T-helper 2 cell (primary cell): ENCODE measurements at regions not wholly inside any gene's neighbourhood (a gene's known extent, or its start where the extent isn't known, plus 50 kb on each side); places are given as distances from the start of the nearest gene placed in this dataset.
A peak's percentile ranks its signal among the peaks of the same experiment; 100 is the strongest.
"Not testable (repeated sequence)": the region's sequence is repeated elsewhere in the genome, so short reads cannot be mapped to it uniquely, and the experiment has no call there.

Source experiments
- DNase-seq, 5 experiments: peaks; one replicate each; pipeline versions ENCODE4 v3.0.0 to v3.0.0-alpha.2; 2012 to 2022

DNA sequence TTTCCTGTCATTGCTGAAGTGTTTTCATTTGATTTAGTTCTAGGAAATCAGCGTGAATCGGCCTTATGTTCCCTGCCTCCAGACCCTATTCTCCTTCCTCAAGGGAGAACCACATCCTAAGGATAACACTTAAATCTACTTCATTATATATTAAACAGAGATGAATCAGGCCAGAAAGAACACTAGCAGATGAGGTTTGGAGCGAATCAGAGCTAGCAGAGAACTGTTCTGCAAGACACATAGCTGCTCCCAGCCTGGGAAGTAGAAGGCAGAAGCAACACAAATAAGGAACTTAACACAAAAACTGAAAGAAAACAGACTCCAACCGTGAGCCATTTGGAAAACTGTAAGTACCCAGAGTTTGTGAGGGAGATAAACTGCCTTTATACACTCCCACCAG is 718.2 kb downstream of the SEMA5A start:
- DNase-seq = no peak

DNA sequence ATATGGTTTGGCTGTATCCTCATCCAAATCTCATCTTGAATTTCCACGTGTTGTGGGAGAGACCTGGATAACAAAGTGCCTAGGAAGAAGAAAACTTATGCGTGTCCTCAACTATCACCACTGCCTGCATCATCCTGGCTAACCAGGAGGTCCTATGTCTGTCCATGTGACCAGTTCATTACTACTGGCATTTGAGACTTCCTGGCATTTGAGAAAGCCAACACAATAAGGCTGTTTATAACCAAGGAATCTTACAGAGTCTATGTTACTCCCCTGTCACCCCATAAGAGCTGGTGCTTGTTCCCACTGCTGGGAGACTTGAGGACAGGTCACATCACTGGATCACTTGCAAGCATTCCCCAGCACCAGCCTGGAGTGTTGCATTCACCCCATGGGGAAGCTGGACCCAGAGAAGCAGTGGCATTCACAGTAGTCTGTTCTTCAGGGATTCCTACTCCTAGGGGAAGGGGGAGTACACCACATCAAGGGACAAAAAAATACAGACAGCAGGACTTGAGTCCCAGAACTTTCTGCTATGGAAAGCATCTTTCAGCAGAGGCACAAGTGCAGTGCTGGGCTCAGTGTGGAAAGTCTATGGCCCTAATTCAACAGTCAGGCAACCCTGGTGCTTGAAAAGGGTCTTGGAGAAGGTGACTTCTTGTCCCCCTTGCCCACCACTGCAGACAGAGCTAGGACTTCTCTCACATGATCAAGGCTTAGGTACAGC is 717.1 kb downstream of the SEMA5A start:
- no peak for DNase-seq

DNA sequence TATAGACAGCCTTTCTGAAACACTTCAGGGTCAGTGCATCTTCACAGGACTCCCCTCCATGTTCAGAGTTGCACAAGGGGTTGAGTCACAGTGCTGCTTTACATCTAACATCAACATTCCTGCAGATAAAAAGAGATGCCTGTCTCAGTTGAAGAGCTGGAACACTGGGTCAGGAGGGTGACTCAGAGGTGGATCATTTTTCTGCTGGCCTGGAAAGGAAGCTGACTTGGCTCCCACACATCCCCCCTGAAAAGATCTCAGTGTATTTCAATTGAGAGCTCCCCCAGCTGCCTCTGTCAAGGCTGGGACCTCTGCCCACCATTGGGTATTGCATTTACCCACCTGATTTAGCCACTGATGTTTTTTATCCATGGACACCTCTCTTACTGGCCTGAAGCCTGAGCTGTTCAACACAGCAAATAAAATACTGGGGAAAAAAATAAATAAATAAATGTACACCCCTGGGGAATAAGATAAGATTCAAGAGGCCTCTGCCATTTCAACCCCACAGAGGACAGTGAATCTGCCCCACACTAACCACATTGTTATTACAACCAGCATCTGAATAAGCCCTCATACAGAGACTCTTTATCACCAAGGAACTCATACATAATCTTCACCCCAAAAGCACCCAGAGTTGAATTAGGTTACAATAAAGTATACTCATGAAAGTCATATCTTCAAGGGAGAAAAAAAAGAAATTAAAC is 716.4 kb downstream of the SEMA5A start:
- no peak for DNase-seq

DNA sequence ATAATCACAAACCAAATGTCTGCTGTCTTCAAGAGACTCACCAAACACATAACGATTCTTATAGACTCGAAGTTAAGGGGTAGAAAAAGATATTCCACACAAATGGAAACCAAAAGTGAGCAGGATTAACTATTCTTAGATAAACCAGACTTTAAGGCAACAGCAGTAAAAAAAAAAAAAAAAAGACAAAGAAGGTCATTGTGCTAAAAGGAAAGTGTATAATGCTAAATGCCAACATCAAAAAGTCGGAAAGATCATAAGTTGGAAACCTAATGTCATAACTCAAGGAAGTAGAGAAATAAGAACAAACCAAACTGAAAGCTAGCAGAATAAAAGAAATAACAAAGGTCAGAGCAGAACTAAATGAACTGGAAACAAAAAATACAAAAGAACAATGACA is 714.6 kb downstream of the SEMA5A start:
- DNase-seq = no peak

GRCh38 chr5:8831854-8832253 is 714.0 kb downstream of the SEMA5A start:
- no peak for DNase-seq

DNA sequence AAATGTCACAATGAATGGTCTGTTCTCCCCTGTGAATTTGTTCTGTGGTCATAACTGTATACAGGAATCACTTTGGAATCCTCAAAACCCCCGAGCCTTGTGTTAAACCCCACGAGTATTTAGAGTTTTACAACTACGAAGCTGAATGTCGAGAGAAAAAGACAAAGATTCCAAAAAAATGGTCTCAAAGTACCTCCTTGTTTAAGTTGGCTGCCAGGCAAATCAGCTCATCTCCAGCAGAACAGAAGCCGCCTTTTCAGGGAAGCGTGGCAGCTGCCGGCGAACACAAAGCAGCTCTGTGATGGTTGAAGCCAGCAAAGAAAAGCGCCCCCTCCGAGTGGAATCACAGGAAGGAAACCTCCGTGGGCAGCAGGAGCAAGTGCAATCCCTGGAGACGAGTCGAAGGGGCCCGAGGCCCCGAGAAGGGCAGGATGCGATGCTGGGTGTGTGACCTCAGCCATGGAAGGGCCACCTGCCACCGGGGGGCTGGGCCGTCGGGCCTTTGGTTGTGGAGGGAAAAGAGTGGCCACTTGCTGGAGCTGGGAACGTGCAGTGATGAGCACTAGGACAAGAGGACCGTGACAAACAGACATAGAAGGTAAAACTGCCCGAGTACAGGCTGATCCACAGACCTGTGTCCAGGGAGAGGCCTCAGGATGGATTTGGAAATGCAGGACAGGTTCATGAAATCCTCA is 706.4 kb downstream of the SEMA5A start:
- no peak for DNase-seq

- DNase-seq = no peak
These were observed 705.6 kb downstream of the SEMA5A start for GRCh38 chr5:8840237-8840636.

GRCh38 chr5:8840746-8841145 is 705.1 kb downstream of the SEMA5A start:
- not testable (repeated sequence) for DNase-seq

DNA sequence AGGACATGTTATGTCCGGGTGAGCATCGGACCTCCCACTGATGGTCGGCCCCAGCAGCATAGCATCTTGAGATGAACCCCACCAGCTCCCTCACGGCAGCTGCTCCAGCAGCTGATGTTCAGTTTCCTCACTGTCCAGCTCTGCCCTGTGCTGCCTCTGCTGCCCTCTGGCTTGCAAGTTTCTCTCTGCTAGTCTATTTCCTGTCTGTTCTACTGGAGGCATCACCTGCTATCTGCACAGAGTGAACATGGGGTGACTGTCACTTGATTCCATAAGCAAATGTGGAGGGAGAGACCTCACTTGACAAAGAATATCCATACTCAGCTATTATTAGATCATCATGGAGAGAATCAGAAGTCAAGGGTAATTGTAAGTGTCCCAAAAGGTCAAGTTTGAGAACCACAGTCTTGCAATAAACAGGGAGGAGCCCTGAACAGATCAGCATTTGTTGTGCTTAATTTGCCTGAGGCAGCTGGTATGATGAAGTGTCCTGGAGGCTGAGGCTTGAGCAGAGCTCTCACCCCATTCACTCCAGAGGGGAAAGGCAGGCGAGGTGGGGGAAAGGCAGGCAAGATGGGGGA is 702.8 kb downstream of the SEMA5A start:
- no peak for DNase-seq

DNA sequence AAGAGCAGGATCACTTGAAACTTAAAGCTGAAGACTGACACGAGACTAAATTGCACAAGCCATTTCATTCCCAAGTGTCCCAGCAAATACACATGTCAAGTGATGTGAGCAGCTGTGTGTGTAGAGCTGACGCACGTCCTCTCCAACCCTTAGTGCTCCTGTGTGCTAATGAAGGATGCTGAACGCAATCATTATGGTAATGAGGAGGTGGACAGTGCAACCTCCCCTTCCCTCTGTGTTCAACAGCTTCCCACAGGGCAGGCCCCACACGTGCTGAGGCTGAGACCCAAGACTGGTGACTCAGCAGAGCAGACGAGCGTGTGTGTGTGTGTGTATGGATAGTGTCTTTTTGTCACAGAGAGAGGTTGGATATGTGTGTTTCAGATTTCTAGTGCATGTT is 702.1 kb downstream of the SEMA5A start:
- DNase-seq = no peak

DNA sequence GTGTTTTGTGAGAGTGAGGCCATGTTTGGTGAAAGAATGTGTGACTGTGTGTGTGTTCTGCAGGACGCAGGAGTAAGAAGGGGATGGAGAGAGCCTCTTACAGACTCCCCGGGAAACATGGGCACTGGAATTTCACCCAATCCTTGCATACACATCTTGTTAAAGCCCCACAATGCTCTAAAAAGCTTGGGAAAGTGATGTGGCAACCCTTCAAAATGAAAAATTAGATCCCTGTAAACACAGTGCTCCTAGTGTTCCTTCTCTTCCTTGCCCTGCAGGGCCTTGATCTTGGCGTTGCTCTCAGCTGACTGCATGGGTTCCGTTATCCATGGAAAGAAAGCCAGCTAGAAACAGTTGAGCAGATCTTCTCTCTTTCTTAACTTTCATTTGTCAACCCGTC is 701.7 kb downstream of the SEMA5A start:
- DNase-seq = no peak

GRCh38 chr5:8844847-8845246 is 701.0 kb downstream of the SEMA5A start:
- DNase-seq = no peak

DNA sequence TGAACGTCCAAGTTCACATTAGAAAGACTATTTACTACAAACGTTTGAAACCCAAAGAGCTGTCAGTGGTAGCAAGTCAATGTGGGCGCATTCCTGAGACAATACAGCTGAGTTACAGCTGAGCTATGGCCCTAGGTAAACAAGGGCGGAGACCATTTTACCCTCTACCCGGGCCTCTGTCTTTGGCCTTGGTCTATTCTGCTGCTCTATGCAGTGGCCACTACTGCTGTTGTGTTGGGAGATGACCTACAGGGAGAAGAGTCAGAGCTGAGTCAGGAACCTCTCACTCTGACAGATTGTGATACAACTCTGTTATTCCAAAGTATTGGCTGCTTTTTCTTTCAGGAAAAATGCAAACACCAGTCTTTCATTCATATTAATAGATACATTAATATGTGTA is 700.6 kb downstream of the SEMA5A start:
- no peak for DNase-seq

- DNase-seq = no peak
These were observed 697.5 kb downstream of the SEMA5A start for GRCh38 chr5:8848366-8848765.

GRCh38 chr5:8848997-8849594 is 696.8 kb downstream of the SEMA5A start:
- no peak for DNase-seq

DNA sequence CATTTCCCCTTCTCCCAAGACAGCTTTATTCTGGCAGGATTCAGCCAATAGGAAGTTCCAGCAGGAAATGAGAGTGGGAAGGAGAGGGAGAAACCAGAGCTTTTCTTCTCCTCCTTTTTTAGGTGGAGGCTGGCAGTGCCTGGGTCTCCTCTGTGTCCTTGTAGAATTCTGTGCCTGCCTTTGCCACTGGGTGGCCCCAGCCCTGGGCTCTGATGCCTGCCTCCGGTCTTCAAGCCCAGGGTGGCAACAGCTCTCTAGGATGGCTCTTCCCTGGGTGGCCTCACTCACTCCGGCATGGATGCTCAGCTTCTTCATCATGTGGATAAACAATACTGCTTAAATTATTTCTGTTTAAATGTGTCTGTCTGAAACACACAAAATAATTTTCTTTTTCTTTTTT is 694.8 kb downstream of the SEMA5A start:
- no peak for DNase-seq

DNA sequence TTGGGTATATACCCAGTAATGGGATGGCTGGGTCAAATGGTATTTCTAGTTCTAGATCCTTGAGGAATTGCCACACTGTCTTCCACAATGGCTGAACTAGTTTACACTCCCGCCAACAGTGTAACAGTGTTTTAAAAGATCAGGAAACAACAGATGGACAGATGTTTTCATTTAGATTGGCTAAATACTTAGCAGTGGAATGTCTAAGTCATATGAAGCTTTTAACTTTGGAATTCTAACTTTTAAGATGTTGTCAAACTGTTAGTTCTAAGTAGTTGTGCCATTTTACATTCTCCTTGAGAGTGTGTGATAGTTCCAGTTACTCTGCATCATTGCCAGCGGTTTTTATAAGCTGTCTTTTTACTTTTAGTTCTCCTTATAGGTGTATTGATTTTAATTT is 688.8 kb downstream of the SEMA5A start:
- no peak for DNase-seq

DNA sequence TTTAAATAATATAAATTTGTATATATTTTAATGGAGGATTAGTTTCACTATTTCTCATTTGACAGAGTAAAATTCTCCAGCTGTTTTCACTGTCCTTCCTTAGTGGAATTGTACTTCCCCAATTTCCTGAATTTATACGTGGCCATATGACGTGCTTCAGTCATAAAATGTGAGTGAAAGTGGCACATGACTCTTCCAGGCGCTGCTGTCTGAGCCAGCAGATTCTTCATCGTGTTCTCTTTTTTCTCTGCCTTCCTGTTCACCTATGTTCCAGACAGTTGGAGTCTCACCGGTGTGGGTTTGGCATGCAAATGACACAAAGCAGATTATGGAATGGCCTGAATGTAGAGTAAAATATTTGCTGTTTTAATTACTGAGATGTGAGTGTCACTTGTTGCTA is 684.1 kb downstream of the SEMA5A start:
- DNase-seq = no peak

DNA sequence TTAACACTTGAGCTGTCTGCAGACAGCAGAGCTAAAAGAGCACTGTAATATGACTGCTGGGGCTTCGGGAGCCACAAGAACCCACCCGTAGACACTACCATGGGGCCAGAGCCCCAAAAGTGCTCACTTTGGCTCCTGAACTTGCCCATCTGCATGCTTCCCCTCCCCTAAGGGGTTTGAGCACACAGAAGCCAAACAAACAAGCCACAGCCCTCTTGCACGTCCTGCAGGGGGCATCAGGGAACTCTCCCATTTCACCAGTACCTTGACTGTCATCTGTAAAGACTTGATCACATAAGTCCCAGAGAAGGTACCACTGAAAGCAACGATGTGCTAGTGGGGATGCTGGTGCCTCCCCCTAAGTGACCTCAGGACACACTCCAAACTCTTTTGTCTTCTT is 681.8 kb downstream of the SEMA5A start:
- DNase-seq = peak in 1 of 5 experiments; percentile 26

GRCh38 chr5:8865266-8865665 is 680.6 kb downstream of the SEMA5A start:
- DNase-seq = no peak

- no peak for DNase-seq
These were observed 680.0 kb downstream of the SEMA5A start for GRCh38 chr5:8865686-8866374.

GRCh38 chr5:8868283-8868682 is 677.6 kb downstream of the SEMA5A start:
- DNase-seq = no peak

DNA sequence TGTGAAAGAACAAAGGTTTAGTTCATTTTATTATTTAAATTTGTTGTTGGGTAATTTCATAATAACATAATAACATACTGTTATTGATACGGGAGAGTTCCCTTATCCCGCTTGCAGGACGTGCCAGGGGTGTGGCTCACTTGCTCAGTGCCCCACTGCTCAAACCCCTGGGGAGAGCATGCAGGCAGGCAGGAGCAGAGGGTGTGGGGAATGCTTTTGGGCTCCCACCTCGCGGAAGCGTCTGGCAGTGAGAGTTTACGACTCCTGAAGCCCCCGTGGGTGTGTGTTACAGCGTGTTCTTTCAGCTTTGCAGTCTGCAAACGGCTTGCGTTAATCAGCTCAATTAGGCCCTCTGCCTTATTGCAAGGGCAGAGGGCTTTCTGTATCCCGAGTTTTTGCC is 675.9 kb downstream of the SEMA5A start:
- DNase-seq = no peak
